ENCODE measurements at regions not wholly inside any gene's neighbourhood (a gene's known extent, or its start where the extent isn't known, plus 50 kb on each side); places are given as distances from the start of the nearest gene placed in this dataset.

- CTCF ChIA-PET, result interaction anchor here (1.3 kb wide), 1 partner anchor 42 kb away, joined by 3 read pairs; no protein-coding TSS in a partner anchor
- Mint-ChIP-seq H3K9me3 (no peaks in the 10 kb centered on the region), H3K36me3 (no peaks in the 10 kb centered on the region)
Observed at GRCh38 chr3:15151166-15151565, 52.2 kb upstream of the RBSN start.

GRCh38 chr3:15152184-15152583 is 53.2 kb upstream of the RBSN start:
- Mint-ChIP-seq H3K4me3 (no peak overlapping the region), H3K4me1 (ENCODE audit: low read depth) (no peaks in the 10 kb centered on the region), H3K36me3 (no peaks in the 10 kb centered on the region), H3K9me3 (no peaks in the 10 kb centered on the region), H3K27ac (no peak overlapping the region), H3K27me3 (peaks cover 20% of the 10 kb centered on the region)
- CTCF ChIA-PET, result no interaction called here
- intact Hi-C loops (cut with micrococcal nuclease), result no loop called here
- no peak for DNase-seq
- POLR2A ChIA-PET, result no interaction called here

More at GRCh38 chr3:15151166-15151565, 52.2 kb upstream of the RBSN start:
- DNase-seq, result no peak
- no peak overlapping the region for H3K4me3 Mint-ChIP-seq
- intact Hi-C loops (cut with micrococcal nuclease), result no loop called here
- no peaks in the 10 kb centered on the region for H3K4me1 Mint-ChIP-seq (ENCODE audit: low read depth)
- peaks cover 24% of the 10 kb centered on the region for H3K27me3 Mint-ChIP-seq
- no peak overlapping the region for H3K27ac Mint-ChIP-seq
- POLR2A ChIA-PET, result no interaction called here

- intact Hi-C loops (cut with micrococcal nuclease), result no loop called here
- no peaks in the 10 kb centered on the region for H3K36me3 Mint-ChIP-seq
- POLR2A ChIA-PET, result no interaction called here
- peaks cover 6% of the 10 kb centered on the region for H3K9me3 Mint-ChIP-seq
- H3K27me3 Mint-ChIP-seq, result peaks cover 24% of the 10 kb centered on the region
- H3K4me1 Mint-ChIP-seq (ENCODE audit: low read depth), result no peaks in the 10 kb centered on the region
- no peak overlapping the region for H3K27ac Mint-ChIP-seq
- H3K4me3 Mint-ChIP-seq, result no peak overlapping the region
- DNase-seq, result no peak
- CTCF ChIA-PET, result no interaction called here
Observed at GRCh38 chr3:15153103-15153502, 52.9 kb upstream of the CAPN7 start.

GRCh38 chr3:15154326-15154725 is 51.7 kb upstream of the CAPN7 start:
- no peak for DNase-seq
- Mint-ChIP-seq H3K4me3 (no peak overlapping the region), H3K27me3 (peaks cover 24% of the 10 kb centered on the region), H3K27ac (no peak overlapping the region), H3K36me3 (no peaks in the 10 kb centered on the region), H3K4me1 (ENCODE audit: low read depth) (no peaks in the 10 kb centered on the region), H3K9me3 (peaks cover 6% of the 10 kb centered on the region)
- ChIA-PET POLR2A (no interaction called here), CTCF (no interaction called here)
- intact Hi-C loops (cut with micrococcal nuclease), result no loop called here

GRCh38 chr3:15155840-15156360 is 50.1 kb upstream of the CAPN7 start:
- Mint-ChIP-seq H3K36me3 (no peaks in the 10 kb centered on the region), H3K27ac (no peak overlapping the region), H3K4me3 (no peak overlapping the region), H3K4me1 (ENCODE audit: low read depth) (peaks cover 7% of the 10 kb centered on the region), H3K9me3 (peaks cover 6% of the 10 kb centered on the region), H3K27me3 (peaks cover 22% of the 10 kb centered on the region)
- CTCF ChIA-PET, result no interaction called here
- intact Hi-C loops (cut with micrococcal nuclease), result no loop called here
- no peak for DNase-seq
- POLR2A ChIA-PET, result no interaction called here
